Fibroblast of upper back skin (primary cell): ENCODE measurements at regions not wholly inside any gene's neighbourhood (a gene's known extent, or its start where the extent isn't known, plus 50 kb on each side); places are given as distances from the start of the nearest gene placed in this dataset.

Experiments
- DNase-seq: peaks from one replicate; pipeline ENCODE4 v3.0.0-alpha.2; 2013

GRCh38 chr2:238689871-238690389 lies 158.0 kb upstream of the TWIST2 start:
- DNase-seq = no peak

- no peak for DNase-seq
Measured at GRCh38 chr2:238690511-238690910, 157.4 kb upstream of the TWIST2 start.

DNA sequence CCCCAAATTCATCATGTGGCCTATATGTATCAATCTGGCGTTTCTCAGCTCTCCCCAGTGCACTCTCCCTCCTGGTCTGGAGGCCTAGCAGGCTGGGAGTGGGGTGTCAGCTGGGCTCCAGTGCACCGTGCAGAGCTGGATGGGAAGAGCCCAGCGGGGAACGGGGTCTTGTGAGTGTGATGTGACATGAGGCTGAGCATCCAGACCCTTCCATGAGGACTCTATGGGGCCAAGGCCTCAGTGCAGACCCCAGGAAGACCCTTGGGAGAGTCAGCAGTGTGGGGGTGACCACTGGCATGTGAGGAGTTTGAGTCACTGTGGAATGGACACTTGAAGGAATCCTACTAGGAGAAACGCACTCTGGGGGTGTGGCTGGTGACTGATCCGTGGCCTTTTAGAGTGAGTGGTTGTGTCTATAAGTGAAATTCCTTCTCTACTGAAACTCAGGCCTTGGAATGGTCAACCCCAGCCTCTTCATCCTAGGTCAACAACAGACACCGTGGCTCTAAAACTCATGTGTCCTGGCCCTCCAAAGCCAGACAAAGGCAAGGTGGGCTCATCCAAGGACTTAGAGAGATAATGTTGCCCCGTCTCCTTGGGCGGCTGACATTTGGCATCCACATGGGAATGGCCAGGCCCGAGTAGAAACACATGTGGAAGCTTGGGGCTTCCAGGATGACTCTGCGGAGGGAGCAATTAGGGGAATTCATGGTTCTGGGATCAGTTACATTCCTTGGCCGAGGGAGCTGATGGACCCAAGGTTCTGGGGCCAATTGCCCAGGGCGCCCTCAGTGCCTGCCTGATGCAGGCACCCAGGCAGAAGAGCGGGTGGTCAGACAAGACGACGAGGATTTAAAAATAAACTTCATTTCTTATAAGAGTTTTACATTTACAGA lies 156.0 kb upstream of the TWIST2 start:
- DNase-seq = no peak

DNA sequence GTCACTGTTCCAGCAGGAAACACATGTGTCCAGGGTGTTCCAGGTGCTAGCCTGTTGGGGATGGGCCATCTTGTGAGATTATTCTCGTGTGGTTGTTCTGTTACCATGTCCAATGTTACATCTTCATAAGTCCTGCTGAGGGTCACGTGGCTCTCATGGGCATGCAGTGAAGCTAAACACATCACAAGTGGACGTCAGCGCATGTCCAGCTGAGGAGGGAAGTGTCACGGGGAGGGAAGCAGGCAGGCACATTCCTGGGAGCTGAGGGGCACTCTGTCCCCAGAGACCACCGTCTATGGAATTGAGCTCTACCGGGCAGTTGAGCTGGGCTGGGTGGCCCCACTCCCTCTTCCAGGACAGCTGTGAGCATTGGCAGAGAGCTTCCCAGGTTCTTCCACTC lies 155.3 kb upstream of the TWIST2 start:
- no peak for DNase-seq

DNA sequence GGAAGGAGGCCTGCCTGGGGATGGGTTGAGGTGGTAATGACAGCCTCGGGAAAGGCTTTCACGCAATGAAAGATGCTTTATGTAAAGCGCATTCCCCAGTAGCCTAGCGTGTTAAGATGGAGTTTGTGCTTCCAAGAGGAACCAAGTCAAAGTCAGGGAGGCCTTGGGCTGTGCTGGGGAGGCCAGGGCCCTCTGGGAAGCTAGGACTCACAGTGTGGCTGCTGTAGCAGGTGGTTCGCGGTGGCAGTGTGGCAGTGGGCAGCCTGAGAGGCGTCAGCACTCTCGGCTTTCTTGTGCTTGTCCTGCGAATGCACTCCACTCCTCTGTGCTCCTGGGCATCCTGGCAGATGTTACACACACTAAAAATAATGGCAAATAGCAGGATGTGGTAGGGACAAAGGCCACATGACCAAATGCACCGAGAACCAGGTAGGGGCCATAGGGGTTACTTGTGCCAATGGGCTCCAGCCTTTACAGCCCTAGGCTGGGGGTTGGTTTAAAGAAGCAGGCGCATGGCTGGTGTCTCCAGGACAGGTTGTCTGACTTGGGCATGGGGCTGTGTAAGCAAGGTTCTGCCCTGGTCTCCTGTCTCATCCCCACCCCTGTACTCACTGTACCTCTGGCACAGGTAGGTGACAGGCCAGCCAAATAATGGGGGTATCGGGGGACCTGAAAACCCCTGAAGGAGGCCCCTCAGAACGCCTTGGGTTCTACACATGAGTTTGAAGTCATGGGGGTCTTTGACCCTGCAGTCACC lies 154.4 kb upstream of the TWIST2 start:
- DNase-seq = no peak

DNA sequence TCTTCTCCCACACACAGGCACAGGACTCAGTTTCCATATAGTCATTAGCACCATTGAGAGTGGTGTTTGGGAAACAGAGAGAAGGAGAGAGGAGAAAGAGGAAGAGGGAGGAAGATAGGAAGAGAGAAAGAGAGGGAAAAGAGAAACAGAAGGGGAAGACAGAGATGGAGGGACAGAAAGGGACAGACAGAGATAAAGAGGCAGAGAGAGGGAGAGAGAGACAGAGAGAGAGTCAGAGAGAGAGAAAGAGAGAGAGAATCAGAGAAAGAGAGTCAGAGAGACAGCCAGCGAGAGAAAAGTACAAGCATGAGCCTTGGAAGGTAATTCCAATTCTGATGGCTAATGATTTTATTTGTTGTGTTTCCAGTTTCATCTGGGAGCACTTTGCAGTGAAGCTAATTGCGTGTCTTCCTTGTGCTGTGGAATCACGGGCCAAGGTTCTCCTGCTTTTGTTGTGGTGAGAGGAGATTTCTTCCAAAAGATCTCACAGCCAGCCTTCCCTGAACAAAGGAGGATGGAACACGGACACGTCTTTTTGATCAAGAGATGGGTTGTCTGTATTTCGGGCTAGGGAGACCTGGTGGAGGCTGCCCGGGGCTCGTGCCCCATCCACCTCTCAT lies 153.6 kb upstream of the TWIST2 start:
- no peak for DNase-seq

DNA sequence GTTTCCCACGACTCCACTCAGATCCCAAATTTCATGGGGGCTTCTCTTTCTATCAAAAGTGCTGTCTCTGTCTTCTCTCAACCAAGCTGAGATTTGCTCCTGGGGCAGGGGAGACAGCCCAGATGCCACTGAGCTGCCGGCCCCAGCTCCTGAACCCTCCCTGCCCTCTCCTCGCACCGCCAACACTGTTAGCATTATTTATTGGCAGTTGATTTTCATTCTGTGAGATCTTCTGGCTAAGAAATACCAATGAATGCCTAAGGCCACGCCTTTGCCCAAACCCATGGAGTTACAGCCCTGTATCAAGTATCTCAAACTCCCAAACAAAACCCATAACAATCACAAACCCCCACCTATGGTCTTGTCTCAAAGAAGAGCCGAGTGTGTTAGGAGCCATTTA lies 153.0 kb upstream of the TWIST2 start:
- DNase-seq = no peak

GRCh38 chr2:238695538-238695937 lies 152.3 kb upstream of the TWIST2 start:
- DNase-seq = no peak

DNA sequence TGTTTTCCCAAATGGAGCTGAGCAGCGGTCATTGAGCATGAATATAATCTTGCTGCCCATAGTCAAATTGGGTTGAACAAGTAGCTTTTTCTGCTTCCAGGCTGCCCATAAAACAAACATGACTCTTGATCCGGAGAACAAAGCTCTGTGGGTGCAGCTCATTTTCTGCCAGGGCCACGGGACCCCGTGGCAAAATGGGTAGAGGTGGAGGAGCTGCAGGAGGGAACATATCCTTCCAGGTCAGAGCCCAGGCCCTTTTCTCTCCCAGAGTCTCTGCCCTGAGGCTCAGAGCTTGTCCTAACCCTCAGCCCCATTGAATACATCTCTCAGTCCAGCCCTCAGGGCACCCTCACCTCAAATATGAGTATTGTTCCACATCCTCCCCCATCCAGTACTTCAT lies 151.6 kb upstream of the TWIST2 start:
- DNase-seq = no peak

GRCh38 chr2:238696786-238697185 lies 151.1 kb upstream of the TWIST2 start:
- DNase-seq = no peak

DNA sequence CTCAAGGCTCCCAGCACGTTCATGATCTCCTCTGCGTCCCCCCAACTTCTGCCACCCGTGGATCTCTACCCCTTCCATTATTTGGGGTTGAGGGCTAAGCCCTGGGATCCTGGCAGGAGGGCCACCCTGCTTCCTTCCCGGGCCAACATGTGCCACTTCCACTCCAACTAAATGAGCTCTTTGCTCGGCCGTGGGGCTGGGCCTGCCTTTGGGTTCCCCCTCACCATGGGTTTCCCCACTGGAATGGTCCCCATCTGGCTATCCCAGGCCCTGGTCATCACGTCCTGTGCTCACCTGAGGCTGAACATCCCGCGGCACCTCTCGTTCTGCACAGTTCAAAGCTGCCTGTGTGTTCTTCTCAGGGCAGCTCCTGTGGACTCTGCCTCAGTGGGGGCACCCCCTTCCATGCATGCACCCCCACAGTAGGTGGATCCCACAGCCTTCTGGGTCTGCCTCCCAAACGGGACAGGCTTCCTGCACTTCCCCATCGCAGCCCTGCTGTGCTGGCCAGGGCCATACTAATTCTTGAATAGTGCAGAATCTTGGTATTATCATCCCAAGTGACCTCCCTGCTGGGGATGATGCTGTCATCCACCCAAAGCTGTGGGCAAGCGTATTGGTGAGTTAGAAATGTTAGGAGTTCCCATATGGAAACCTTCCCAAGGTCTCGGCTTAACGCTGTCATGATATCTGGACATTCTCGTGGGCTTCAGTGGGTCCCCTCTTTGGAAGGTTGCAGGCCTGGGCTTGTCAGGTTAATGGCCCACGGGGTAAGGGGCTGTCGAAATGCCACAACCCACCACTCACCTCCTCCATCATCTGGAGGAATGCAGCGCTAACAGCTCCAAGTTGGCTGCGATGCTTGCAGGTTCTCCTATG lies 150.5 kb upstream of the TWIST2 start:
- no peak for DNase-seq

DNA sequence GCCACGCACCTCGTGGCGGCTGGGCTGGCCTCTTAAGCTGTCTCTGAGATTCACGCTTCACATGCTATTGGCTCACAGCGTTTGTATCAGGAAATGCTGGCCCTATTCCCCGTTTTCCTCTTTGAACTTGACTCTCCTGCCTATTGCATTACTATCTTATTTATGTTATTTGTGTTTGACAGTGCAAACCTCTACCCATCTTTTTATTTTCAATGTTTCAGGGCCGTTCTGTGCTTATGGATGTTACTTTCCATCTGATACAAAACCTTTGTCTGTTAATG lies 149.9 kb upstream of the TWIST2 start:
- DNase-seq = no peak

DNA sequence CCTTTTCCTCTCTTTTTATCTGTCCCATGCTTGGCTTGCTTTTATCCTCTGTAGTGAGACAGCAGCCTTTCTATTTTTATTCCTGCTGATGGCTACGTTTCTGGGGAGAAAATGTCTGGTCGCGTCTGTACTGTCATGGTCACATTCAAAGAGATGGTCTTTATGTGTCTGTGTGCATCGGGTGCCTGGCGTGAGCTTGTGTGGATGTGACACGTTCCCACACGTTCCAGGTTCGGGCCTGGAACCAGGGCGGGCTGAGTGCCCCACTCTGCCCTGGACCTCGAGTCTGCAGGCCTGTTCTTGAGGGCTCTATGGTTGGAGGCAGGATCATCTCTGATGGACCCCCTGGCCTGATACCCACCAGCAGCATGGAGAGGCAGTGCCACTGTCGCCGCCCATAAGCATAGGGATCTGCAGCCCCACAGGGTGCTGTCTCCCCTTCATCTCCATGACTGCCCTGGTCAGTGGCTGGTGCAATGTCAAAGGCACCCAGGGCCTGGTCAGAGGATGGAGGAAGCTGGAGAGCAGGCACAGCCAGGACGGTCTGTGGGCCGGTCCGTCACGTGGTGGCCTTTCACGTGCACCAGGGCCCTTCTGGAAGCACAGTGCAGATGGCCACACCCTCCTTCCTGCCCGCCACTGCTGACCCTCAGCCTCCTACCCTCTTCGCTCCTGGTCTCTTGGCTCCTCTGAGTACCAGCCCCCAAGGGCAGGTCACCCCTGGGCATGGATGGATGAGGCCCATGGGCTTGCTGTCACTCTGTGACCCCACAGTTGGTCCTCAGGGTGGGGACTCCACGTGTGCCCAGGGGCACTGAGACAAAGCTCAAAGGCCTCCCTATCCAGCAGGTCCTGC lies 149.2 kb upstream of the TWIST2 start:
- DNase-seq = no peak

GRCh38 chr2:238699307-238700116 lies 148.4 kb upstream of the TWIST2 start:
- DNase-seq = no peak

DNA sequence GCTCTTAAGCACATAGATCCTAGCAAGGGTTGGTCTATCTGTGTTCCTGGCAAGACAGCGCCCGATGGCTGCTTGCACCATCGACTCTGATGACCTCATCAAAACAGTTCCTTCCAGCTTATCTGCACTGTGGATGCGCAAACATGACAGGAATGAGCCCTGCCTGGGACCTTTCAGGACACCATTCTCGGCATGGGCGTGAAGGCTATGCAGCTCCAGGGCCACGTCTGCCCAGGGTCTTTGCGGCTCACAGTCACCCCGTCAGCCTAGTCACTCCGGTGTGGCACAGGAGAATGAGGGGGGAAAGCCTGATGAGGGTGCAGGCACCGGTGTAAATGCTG lies 147.8 kb upstream of the TWIST2 start:
- DNase-seq = no peak

DNA sequence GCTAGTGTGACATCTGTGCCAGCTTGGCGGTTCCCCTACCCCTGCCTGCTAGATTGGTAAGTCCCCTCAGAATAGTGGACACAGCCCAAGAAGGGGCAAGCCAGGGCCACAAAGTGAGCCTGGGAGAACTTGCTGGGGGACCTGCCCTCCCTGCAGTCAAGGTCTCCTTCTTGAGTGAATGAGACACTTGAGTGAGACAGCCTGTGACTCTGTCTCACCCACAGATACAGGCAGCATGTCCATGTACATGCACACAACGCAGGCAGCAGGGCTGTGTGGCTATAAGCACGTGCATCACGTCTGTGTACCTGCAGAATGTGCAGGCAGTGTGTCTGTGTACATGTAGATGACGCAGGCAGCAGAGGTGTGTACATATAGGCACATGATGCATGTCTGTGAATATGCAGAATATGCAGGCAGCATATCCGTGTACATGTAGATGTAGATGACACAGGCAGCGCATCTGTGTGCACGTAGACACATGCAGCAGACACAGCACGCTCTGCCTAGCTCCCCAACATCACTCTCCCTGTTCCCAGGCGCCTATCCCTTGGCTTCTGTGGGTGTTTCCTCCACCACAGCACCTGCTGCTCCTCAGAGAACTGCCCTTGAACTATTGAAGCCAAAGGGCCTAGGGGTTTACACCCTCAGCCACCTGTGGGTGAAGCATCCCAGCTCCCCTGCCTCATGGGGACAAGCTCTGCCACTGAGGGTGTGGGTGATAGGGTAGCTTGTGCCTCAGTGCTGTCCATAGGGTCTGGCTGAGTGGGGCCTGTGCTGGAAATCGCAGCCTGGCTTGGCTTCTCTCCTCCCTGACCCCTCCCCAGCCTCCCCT lies 147.2 kb upstream of the TWIST2 start:
- no peak for DNase-seq

DNA sequence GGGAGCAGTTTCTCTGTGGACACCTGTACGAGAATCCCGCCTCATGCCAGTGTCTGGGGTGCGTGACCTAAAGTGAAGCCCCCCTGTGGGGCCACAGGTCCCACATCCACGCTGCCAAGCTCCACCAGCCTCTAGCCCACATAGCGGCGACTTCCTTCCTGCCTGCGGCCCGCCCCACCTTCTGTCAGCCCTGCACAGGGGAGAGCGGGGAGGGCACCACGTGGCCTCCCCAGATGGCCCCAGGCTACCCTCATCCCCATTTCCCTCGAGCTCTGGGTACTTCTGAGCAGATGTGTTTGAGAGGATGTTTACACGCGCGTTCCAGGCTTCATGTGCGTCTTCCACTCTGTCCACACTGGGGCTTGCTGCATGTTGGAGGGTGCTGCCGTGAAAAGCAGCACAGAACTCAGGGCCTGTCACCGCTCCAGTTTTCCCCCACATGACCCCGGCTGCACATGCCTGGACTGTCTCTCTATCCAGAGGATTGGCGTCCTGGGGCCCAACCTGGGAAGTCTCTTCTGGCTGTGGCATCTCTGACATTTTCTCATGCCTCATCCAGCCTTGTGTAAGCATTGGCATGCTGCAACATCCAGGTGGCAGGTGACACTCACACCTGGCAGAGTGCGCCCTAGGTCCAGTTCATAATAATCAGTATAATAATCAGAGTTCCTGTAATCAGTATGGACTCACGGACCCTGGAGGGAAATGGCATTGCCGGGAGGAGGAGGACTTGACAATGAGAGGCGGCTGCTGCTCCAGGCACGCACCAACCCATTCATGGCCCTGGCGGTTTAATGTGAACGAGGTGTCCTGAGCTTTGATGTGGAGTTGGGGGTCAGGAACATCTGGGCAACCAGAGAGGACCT lies 146.3 kb upstream of the TWIST2 start:
- no peak for DNase-seq

DNA sequence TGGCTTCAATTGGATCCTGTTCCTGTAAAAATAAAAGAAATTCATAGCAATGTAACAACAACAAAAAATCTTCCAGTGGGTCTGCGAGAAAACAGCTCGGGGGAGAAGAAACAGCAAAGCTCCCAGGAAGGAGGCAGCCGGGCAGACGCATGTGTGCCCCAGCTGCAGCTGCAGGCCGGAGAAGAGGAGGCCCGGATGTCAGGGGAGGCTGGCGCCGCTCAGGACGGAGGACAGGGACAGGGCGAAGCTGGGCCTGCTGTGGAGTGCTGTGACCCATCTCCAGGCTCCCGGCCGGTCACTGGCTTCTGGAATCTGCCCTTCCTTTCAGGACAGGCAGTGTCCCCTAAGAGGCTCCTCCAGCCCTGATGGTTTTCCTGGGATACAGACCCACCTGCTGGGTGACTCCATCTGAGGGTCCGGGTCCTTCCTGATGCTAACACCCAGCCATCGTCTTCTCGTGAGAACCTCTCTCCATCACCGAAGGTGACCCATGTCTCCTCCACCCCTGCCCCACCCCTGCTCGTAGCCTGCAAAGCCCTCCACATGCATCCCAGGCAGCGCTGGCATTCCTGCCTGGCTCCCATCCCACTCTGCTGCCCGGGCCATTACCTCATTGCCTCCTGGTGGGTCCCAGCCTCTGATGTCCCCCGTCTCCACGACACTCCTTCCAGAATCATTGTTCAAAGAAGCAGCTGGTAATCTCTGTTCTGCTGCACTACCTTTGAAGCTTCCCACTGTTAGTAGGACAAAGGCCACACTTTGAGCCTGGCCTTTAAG lies 145.4 kb upstream of the TWIST2 start:
- no peak for DNase-seq
